T-helper 2 cell treated with Interferon-gamma antibody and Interleukin-4, amounts not matched to agents 5 μg/mL and 100 μg/mL, for 36 hours (primary cell): ENCODE measurements at regions not wholly inside any gene's neighbourhood (a gene's known extent, or its start where the extent isn't known, plus 50 kb on each side); places are given as distances from the start of the nearest gene placed in this dataset.

Experiments
- DNase-seq: peaks from one replicate; pipeline ENCODE4 v3.0.0; 2021; ENCODE audit warnings: low spot score
- H3K27ac Mint-ChIP-seq: one replicate; pipeline ENCODE4 v1.8.0; 2021; ENCODE audit warnings: mild to moderate bottlenecking, mixed read lengths
- H3K27me3 Mint-ChIP-seq: one replicate; pipeline ENCODE4 v1.8.0; 2021; ENCODE audit warnings: low read depth, mixed read lengths
- H3K36me3 Mint-ChIP-seq: one replicate; pipeline ENCODE4 v1.8.0; 2021; ENCODE audit warnings: low read depth, mixed read lengths
- H3K4me1 Mint-ChIP-seq: one replicate; pipeline ENCODE4 v1.8.0; 2021; ENCODE audit warnings: low read depth, mixed read lengths
- H3K4me3 Mint-ChIP-seq: one replicate; pipeline ENCODE4 v1.8.0; 2022; ENCODE audit warnings: mild to moderate bottlenecking, moderate library complexity, mixed read lengths
- H3K9me3 Mint-ChIP-seq: one replicate; pipeline ENCODE4 v1.8.0; 2021; ENCODE audit warnings: mixed read lengths

DNA sequence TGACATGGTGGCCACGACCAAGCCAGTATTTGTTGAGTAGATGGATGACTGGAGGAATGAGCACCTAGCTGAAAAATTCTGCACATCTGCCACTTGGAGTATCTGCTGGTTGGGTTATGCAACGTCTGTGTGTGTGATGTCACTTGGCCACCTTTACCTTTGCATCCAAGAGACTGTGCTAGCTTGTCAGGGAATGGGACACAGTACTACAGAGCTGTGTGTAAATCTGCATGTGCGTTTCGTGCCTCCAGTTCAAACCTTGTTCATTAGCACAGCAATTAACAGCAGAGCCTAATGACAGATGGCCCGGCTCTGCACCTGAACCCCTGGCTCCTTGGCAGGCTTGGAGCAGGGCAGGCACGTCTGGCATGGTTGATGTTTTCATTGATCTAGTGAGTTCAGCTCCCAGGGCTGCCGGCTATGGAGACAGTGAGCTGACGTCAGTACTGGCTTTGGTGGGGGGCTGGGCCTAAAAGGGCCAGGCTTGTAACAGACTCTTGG lies 188.4 kb upstream of the NAV2 start:
- Mint-ChIP-seq H3K27ac (no peak overlapping the region), H3K27me3 (no peaks in the 10 kb centered on the region), H3K36me3 (no peaks in the 10 kb centered on the region), H3K4me3 (no peak overlapping the region), H3K4me1 (no peaks in the 10 kb centered on the region), H3K9me3 (no peaks in the 10 kb centered on the region)
- DNase-seq: no peak

DNA sequence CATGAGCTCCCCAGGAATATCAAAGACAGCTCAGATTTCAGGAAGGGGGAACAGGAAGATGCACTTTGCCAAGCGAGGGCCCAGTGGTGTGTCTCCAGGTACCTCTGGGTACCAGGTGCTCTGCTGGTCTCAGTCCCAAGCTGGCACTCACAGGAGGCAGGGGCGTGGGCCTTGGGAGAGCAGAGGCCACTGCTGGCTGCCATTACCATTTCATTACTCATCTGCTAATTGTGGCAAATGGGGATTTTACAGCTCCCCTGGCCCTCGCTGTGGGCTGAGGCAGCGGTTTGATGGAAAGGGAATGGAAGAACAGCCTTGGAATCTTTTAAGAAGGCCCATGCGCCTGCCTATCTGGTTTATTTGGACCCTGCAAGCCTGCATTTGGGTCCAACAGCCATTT lies 192.0 kb upstream of the NAV2 start:
- H3K4me1 Mint-ChIP-seq: no peaks in the 10 kb centered on the region
- no peaks in the 10 kb centered on the region for H3K9me3 Mint-ChIP-seq
- no peak overlapping the region for H3K27ac Mint-ChIP-seq

DNA sequence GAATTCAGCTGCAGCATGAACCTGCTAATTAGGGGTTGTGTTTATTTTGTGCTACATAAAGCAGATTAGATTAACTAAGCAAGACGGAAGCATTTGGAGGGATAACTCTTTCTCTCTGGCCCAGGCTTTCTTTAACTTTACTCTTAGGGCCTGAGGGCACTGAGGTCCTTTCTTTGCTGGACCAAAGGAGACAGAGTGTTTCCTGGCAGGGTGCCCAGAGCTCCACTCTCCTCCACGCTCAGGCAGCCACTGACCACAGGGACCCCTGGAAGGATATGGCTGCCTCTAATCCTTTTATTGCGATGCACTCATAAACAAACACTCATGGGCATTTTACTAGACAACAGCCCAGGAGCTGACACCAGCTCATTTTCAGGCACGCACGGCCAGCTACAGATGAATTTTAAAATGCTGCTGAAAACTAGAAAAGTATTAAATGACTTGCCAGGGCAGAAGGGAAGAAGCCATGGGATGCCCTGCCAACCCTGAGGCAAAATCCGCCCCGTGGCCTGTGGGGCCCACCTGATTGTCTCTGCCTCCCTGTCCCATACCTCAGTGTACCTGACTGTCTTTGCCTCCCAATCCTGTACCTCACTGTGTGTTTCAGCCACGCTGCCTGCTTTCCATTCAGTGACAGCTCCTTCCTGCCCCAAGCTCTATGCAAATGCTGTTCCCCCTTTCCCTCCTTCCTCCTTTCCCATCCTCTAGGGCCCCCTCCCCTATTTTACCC lies 192.6 kb upstream of the NAV2 start:
- Mint-ChIP-seq H3K4me3 (no peak overlapping the region), H3K27ac (no peak overlapping the region), H3K36me3 (no peaks in the 10 kb centered on the region), H3K9me3 (no peaks in the 10 kb centered on the region), H3K27me3 (no peaks in the 10 kb centered on the region), H3K4me1 (no peaks in the 10 kb centered on the region)
- no peak for DNase-seq

More for the DNA sequence above, 192.0 kb upstream of the NAV2 start:
- H3K27me3 Mint-ChIP-seq: no peaks in the 10 kb centered on the region
- no peaks in the 10 kb centered on the region for H3K36me3 Mint-ChIP-seq
- no peak for DNase-seq
- H3K4me3 Mint-ChIP-seq: no peak overlapping the region

DNA sequence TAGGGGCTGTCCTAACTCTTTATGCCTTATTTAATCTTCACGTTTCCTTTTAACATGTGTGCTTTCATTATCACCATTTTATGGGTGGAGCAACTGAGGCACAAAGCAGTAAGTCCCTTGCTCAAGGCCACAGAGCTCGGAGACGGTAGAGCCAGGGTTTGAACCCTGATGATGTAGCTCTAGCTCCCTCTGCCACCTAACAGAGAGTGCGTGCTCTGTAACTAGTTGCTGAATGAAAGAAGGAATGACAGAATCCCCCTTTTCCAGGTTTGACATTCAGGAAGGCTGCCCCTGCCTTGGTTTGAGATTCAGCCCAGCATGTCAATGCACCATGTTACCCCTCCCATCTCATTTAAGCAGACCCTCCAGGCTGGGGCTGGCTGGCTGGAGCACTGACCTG lies 193.3 kb upstream of the NAV2 start:
- Mint-ChIP-seq H3K36me3 (no peaks in the 10 kb centered on the region), H3K4me1 (no peaks in the 10 kb centered on the region), H3K27ac (no peak overlapping the region), H3K9me3 (no peaks in the 10 kb centered on the region), H3K27me3 (no peaks in the 10 kb centered on the region), H3K4me3 (no peak overlapping the region)
- DNase-seq: no peak

DNA sequence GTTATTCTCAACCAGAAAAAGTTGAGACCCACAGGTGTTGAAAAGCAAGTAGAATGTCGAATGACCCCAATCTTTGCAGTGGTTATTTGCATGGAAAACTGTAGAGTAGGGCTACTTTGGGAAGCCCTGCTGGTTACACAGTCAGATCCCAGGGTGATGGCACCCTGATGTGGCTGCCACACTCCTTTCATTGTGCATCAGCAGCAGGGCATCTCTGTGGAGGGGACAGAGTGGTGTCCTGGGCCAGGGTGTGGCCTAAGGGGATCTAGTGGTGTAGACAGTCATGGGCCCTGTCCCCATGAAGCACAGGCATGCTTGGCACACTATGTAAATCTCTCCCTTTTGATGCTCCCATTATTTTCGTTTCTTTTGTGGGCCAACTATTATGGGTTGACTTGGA lies 199.4 kb upstream of the NAV2 start:
- no peak overlapping the region for H3K4me3 Mint-ChIP-seq
- no peak for DNase-seq

DNA sequence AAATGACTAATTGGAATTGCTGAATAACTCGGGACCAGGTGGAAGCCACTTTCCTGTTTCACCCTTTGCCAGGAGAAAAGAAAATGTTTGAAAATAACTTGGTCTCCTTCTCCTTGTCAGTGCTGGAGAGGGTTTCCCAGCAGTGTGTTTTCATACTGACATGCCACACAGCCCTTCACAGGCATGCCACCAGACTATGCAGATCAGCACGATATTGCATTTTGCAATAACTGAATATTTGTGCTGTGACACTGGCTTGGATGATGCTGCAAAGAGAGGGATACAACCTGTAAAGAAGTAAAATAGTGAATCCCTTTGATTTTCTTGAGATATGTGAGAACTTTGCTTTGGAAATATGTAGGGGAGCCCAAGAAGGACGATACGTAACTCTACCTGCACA lies 200.0 kb upstream of the NAV2 start:
- H3K27me3 Mint-ChIP-seq: peaks cover 9% of the 10 kb centered on the region
- no peak overlapping the region for H3K4me3 Mint-ChIP-seq
- H3K4me1 Mint-ChIP-seq: no peaks in the 10 kb centered on the region
- H3K36me3 Mint-ChIP-seq: no peaks in the 10 kb centered on the region
- DNase-seq: no peak
- H3K9me3 Mint-ChIP-seq: no peaks in the 10 kb centered on the region
- H3K27ac Mint-ChIP-seq: no peak overlapping the region

More for the DNA sequence above, 199.4 kb upstream of the NAV2 start:
- no peaks in the 10 kb centered on the region for H3K9me3 Mint-ChIP-seq
- H3K36me3 Mint-ChIP-seq: no peaks in the 10 kb centered on the region
- peaks cover 9% of the 10 kb centered on the region for H3K27me3 Mint-ChIP-seq
- no peaks in the 10 kb centered on the region for H3K4me1 Mint-ChIP-seq
- no peak overlapping the region for H3K27ac Mint-ChIP-seq

DNA sequence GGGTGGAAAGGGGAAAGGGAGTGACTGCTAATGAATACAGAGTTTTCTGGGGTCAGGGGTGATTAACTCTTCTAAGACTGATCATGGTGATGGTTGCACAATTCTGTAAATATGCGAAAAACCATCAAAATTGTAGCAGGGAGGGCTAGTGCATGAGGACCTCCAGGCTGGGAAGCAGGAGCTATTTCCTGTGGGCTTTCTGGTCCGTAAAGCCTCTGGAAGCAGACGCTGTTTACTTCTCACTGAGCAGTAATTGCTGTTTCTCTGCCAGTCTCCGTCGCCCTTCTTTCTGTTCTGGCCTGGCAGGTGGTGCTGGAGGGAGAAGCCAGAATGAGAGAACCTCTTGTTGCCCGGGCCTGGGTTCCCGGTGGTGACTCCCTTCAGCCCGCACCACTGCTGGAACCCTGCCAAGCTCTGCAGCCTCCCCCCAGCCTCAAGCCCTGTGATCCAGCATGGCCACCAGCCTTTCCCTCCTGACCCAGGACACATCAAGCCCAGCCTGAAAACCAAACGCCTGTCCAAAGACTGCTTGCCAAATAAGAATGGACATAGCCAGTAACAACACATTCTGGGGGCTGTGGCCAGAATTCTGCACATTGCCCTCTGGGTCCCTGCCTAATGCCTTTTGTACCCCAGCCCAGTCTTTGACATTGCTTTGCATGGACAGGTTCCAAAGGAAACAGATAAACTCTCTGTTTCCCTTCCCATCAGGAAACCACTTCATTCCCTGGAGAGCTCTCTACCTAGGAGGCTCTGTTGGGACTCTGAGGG lies 201.0 kb upstream of the NAV2 start:
- Mint-ChIP-seq H3K27me3 (peaks cover 9% of the 10 kb centered on the region), H3K4me3 (no peak overlapping the region)
- no peak for DNase-seq

DNA sequence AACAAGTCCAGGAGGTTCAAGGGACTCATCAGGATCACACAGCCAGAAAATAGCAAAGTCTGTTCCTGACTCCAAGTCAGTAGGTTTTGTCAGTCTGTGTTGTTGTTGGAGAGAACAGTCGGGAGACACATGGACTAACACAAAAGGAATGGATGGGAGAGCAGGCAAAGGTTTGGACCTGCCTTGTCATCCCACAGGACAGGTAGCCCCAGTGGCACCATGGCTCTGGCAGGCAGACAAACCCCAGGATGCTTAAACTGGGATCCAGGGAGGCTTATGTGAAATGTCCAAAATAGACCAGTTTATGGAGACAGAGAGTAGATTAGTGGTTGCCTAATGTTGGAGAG lies 201.6 kb upstream of the NAV2 start:
- no peak for DNase-seq
- no peak overlapping the region for H3K4me3 Mint-ChIP-seq
- H3K9me3 Mint-ChIP-seq: no peaks in the 10 kb centered on the region
- peaks cover 9% of the 10 kb centered on the region for H3K27me3 Mint-ChIP-seq
- no peaks in the 10 kb centered on the region for H3K4me1 Mint-ChIP-seq
- H3K27ac Mint-ChIP-seq: no peak overlapping the region
- no peaks in the 10 kb centered on the region for H3K36me3 Mint-ChIP-seq

More for the DNA sequence above, 201.0 kb upstream of the NAV2 start:
- Mint-ChIP-seq H3K9me3 (no peaks in the 10 kb centered on the region), H3K27ac (no peak overlapping the region), H3K4me1 (no peaks in the 10 kb centered on the region), H3K36me3 (no peaks in the 10 kb centered on the region)

DNA sequence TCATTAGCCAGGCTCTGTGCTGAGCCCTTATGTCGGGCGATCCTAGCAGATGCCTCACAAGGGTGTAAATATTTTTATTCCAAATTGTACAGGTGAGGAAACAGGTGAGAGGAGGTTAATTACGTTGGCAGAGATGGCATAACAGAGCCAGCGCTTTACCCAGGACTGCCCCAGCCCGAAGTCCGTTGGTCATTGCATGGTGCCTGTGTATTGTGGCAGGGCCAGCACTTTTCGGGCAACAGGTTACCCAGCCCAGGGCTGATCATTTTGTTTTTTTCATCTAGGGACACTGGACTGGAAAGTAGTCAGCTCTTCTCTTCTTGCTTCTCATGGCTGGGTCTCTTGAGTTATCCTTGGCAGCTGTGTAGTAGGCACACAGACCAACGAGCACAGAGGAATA lies 202.2 kb upstream of the NAV2 start:
- Mint-ChIP-seq H3K4me3 (no peak overlapping the region), H3K4me1 (no peaks in the 10 kb centered on the region), H3K27ac (no peak overlapping the region), H3K27me3 (peaks cover 9% of the 10 kb centered on the region), H3K9me3 (no peaks in the 10 kb centered on the region), H3K36me3 (no peaks in the 10 kb centered on the region)
- DNase-seq: no peak

DNA sequence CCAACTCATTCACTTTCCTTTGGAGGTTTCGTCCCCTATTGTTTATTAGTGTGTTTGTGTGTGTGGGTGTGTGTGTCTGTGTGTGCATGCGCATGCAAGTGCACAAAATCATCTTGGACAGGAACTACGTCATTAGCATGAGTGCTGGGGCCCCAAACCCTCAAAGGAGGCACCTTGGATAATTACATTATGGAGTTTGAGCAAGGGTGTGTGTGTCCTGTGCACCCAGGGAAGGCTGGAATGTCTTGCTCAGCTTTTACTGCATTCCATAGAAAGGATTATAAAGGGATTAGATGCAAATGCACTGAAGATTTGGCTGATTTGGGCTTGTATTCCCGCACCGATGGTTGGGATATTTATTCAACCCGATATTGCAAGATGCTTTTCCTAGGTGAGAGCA lies 203.4 kb upstream of the NAV2 start:
- H3K4me3 Mint-ChIP-seq: no peak overlapping the region
- no peaks in the 10 kb centered on the region for H3K36me3 Mint-ChIP-seq
- H3K27ac Mint-ChIP-seq: no peak overlapping the region
- no peaks in the 10 kb centered on the region for H3K4me1 Mint-ChIP-seq
- no peak for DNase-seq
- no peaks in the 10 kb centered on the region for H3K9me3 Mint-ChIP-seq
- peaks cover 9% of the 10 kb centered on the region for H3K27me3 Mint-ChIP-seq

DNA sequence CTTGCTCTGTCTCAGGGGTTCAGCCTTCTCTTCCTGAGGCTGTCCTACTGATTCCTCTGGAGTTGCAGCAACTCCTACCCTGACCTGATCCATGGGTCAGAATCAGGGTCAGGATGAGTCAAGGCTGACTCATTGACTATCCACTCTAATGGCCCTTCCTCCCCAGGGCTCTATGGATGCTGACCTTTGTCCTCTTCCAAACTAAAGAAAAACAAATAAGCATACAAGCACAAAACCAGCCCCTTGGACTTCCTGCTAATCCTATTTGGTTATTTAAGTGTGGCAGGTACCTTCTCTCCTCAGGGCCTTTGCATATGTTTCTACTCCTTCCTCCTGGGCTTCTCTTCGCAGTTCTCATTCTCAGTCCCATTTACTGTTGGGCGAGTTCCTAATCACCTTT lies 204.5 kb upstream of the NAV2 start:
- Mint-ChIP-seq H3K27ac (no peak overlapping the region), H3K36me3 (no peaks in the 10 kb centered on the region), H3K4me3 (no peak overlapping the region), H3K9me3 (no peaks in the 10 kb centered on the region), H3K4me1 (no peaks in the 10 kb centered on the region), H3K27me3 (peaks cover 9% of the 10 kb centered on the region)
- DNase-seq: no peak

DNA sequence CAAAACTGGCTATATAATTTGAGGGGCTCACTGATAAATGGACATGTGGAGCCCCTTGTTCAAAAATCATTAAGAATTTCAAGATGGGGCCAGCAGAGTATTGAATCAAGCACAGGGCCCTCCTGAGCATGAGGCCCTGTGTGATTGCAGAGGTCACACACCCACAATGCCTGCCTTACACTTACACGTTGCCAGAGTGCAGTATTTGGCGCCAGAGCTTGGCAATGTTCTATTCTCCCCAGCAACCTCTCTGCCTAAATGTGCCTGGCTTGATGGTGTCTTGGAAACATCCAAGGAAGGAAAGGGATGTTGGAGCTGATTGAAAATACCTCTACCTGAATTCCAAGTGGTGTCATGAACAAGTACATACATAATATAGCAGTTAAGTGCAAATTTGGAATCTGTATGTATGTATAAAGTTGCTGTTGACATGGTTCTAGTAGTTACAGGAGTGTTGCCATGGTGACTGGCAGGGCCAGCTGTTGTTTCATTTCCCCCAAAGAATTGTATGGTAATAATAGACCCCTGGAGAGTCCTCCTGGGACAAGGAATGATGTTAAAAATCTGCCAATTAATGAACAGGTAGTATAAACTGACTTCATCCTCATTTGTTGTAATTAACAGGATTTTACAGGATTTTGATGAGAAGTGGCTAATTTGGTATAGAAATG lies 205.7 kb upstream of the NAV2 start:
- Mint-ChIP-seq H3K4me3 (no peak overlapping the region), H3K27ac (no peak overlapping the region), H3K27me3 (peaks cover 5% of the 10 kb centered on the region), H3K9me3 (no peaks in the 10 kb centered on the region), H3K4me1 (no peaks in the 10 kb centered on the region), H3K36me3 (no peaks in the 10 kb centered on the region)
- DNase-seq: no peak

DNA sequence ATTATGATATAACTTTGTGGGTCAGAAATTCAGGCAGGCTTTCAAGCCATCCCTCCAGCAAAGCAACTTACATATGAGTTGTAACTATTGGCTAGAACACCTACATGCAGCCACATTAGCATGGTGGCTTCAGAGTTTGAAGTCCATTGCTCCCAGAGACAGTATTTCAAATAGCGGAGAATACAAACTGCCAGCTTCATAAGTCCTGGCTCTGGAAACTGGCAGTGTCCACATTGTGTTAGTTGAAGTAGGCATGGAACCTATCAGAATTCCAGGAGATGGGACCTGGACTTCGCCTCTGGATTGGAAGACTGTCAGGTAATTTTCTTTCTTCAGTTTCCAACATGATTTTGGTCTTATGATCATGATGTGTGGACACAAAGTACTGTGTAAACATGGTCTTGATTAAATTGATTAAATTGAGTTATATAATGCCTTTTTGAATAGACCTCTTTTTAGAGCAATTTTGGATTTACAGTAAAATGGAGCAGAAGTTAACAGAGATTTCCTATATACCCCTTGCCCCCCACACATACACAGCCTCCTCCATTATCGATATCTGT lies 209.9 kb upstream of the NAV2 start:
- DNase-seq: no peak
- H3K27me3 Mint-ChIP-seq: no peaks in the 10 kb centered on the region
- H3K36me3 Mint-ChIP-seq: no peaks in the 10 kb centered on the region
- H3K4me3 Mint-ChIP-seq: no peak overlapping the region
- no peak overlapping the region for H3K27ac Mint-ChIP-seq
- no peaks in the 10 kb centered on the region for H3K9me3 Mint-ChIP-seq
- H3K4me1 Mint-ChIP-seq: no peaks in the 10 kb centered on the region

DNA sequence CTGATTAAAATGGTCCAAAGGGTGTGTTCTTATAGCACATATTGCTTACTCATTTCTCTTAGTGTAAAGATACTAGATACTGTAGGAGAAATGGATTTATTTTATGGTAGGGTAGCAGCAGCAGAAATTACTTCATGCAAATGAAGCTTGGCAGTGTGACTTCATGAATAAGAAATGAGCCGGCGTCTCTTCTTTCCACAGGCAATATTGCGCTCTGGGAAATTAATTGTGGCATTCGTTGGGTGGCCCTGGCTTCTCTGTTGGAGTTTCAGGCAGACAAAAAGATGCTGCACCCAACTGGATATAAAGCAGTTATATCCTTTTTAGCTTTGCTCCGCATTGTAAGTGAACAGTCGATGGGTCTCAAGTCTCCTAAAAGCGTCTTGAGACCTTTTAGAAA lies 211.0 kb upstream of the NAV2 start:
- Mint-ChIP-seq H3K27me3 (no peaks in the 10 kb centered on the region), H3K4me1 (no peaks in the 10 kb centered on the region), H3K9me3 (no peaks in the 10 kb centered on the region), H3K36me3 (no peaks in the 10 kb centered on the region), H3K4me3 (no peak overlapping the region), H3K27ac (no peak overlapping the region)
- no peak for DNase-seq
